ENCODE measurements at regions not wholly inside any gene's neighbourhood (a gene's known extent, or its start where the extent isn't known, plus 50 kb on each side); places are given as distances from the start of the nearest gene placed in this dataset.

DNA sequence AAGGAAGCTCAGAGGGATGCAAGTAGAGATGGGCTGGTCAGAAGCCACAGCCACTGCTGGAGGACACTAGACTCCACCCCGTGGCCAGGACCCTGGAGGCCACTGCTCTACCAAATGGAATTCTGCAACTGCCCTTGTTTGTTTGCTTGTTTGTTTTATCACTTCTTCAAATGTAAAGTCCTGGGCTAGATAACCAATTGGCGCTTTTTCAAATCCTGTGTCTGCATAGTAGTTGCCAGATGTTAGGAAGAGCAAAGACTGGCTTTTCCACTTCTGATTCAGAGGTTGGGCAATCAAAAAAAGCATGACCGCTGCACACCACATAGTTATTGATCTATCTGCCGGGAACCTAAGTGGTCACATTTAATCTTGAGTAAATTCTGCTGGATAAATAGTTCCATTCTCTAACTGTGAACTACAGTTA is 255.2 kb upstream of the SFRP2 start:
- DNase-seq, result no peak
- no peak overlapping the region for H3K4me3 ChIP-seq
- 88 to 93% methylated on average over 4 of the region's 4 CpGs for WGBS, 2 donors
- no peaks in the 10 kb centered on the region for H3K36me3 ChIP-seq (ENCODE audit: low read depth, missing control alignments)
- no peak for TF ChIP-seq POLR2A (IDR thresholded peaks at IDR 0.05)
- TF ChIP-seq, protein P1, sequence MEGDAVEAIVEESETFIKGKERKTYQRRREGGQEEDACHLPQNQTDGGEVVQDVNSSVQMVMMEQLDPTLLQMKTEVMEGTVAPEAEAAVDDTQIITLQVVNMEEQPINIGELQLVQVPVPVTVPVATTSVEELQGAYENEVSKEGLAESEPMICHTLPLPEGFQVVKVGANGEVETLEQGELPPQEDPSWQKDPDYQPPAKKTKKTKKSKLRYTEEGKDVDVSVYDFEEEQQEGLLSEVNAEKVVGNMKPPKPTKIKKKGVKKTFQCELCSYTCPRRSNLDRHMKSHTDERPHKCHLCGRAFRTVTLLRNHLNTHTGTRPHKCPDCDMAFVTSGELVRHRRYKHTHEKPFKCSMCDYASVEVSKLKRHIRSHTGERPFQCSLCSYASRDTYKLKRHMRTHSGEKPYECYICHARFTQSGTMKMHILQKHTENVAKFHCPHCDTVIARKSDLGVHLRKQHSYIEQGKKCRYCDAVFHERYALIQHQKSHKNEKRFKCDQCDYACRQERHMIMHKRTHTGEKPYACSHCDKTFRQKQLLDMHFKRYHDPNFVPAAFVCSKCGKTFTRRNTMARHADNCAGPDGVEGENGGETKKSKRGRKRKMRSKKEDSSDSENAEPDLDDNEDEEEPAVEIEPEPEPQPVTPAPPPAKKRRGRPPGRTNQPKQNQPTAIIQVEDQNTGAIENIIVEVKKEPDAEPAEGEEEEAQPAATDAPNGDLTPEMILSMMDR (IDR thresholded peaks at IDR 0.05), result no peak
- intact Hi-C loops (cut with DNase I; ENCODE audit: low total_unique reads), result no loop called here
- no peak overlapping the region for H3K27ac ChIP-seq
- H3K27me3 ChIP-seq, result no peaks in the 10 kb centered on the region
- H3K9me3 ChIP-seq, result no peaks in the 10 kb centered on the region
- no peaks in the 10 kb centered on the region for H3K4me1 ChIP-seq

DNA sequence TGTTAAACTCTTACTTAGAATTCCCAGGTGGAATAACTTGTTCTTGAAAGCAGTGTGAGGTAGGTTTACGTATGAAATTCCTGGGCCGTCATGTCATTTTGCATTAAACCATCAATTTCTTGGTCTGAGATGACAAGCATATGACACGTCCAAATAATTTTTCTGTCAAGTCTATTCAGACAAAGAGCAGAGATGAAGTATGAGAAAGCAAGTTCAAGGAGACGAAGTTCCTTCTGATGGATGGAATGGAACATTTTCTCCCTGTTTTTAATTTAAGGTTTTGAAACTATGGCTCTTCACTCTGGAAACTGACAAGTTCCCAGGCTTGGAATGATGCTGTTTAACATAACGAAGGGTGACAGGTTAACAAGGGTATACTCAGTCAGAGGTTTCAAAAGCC is 252.8 kb upstream of the SFRP2 start:
- Histone ChIP-seq H3K27me3 (no peaks in the 10 kb centered on the region), H3K4me3 (no peak overlapping the region), H3K27ac (no peak overlapping the region), H3K36me3 (ENCODE audit: low read depth, missing control alignments) (no peaks in the 10 kb centered on the region), H3K4me1 (no peaks in the 10 kb centered on the region), H3K9me3 (no peaks in the 10 kb centered on the region)
- TF ChIP-seq POLR2A (IDR thresholded peaks at IDR 0.05), result no peak
- no peak for DNase-seq
- intact Hi-C loops (cut with DNase I; ENCODE audit: low total_unique reads), result no loop called here
- 93 to 94% methylated on average over 5 of the region's 5 CpGs for WGBS, 2 donors

DNA sequence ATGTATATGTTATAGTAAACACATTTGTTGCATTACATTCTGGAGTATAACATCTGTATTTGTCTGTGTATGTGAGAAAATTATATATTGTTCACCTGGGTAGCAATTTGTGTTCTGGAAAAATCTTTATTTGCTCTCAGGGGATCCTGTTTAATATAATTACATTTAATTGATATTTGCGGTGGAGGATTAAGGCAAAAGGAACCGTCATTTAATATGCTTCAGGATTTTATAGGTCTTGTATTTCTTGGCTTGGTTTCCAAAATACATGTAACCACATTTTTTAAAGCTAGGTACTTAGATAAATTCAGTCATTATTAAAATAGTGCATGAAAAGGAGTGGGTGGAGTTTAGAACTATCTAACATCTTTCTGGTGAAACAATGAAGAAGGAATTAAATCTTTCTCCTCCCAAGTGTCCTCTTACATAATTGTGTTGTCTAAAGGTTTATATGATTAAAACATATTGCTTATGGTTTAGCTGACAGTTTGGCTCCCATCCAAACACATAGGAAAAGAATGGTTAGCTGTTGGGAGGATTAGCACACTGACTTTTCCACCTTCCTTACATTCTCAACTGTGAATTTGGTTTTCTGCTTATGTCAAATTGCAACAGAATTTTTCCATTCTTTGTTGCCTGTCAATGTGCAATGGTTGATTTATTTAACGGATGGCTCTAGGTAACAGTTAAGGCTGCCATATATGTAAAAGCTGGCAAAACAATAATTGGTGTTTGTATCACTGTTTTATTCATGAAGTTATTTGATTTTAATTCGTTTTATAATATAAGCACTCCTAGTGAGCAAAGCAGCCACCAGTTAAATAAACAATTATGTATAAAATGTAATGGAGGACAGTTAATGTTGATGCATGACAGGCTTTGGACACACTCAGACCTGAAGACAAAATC is 250.8 kb upstream of the SFRP2 start:
- no peaks in the 10 kb centered on the region for H3K9me3 ChIP-seq
- no peaks in the 10 kb centered on the region for H3K27me3 ChIP-seq
- no peak for DNase-seq
- TF ChIP-seq, protein P1 (IDR thresholded peaks at IDR 0.05), result no peak
- no peak for TF ChIP-seq POLR2A (IDR thresholded peaks at IDR 0.05)
- intact Hi-C loops (cut with DNase I; ENCODE audit: low total_unique reads), result no loop called here
- no peaks in the 10 kb centered on the region for H3K4me1 ChIP-seq
- 73 to 77% methylated on average over 4 of the region's 4 CpGs for WGBS, 2 donors
- H3K4me3 ChIP-seq, result no peak overlapping the region
- no peak overlapping the region for H3K27ac ChIP-seq
- no peaks in the 10 kb centered on the region for H3K36me3 ChIP-seq (ENCODE audit: low read depth, missing control alignments)

DNA sequence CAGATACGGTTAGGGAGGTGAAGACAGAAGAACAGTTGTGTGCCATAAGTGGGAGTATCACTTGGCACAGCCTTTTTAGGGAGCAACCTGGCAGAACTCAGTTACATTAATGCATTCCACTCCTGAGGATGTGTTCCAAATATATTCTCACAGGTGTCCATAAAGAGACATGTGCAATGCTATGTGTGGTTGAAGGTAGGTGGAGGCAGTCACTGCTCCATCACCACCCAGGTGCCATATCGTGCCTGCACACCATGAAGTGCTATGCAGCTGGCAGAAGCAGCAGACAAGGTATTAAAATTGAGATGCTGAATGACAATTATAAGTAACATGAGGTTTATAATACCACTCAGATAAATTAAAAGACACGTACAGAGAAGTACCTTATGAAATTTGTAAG is 248.0 kb upstream of the SFRP2 start:
- intact Hi-C loops (cut with DNase I; ENCODE audit: low total_unique reads), result no loop called here
- no peaks in the 10 kb centered on the region for H3K27me3 ChIP-seq
- no peaks in the 10 kb centered on the region for H3K9me3 ChIP-seq
- no peak for DNase-seq
- H3K27ac ChIP-seq, result no peak overlapping the region
- H3K4me1 ChIP-seq, result no peaks in the 10 kb centered on the region
- no peak for TF ChIP-seq POLR2A (IDR thresholded peaks at IDR 0.05)
- TF ChIP-seq, protein P1 (IDR thresholded peaks at IDR 0.05), result no peak
- WGBS, 2 donors, result 76 to 86% methylated on average over 3 of the region's 3 CpGs
- no peak overlapping the region for H3K4me3 ChIP-seq
- no peaks in the 10 kb centered on the region for H3K36me3 ChIP-seq (ENCODE audit: low read depth, missing control alignments)

DNA sequence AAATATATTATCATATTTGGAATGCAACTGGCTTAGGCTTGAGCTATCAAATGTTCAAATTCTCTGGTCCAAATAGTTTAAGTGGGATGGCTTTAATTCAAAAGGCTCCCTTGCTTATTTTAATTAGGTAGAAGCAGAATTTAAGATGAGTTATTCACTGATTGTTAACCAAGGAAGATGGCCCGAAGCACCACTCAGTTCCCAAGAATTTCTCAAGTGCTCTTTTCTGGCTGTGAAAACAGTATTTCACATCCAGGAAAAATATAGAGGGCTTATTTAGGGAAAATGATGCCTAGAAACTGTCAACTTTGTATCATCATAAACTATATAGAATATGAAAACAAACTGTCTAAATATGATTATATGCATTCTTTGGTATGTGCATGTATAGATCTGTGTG is 246.5 kb upstream of the SFRP2 start:
- Histone ChIP-seq H3K27ac (no peak overlapping the region), H3K27me3 (no peaks in the 10 kb centered on the region), H3K9me3 (no peaks in the 10 kb centered on the region), H3K4me3 (no peak overlapping the region), H3K36me3 (ENCODE audit: low read depth, missing control alignments) (no peaks in the 10 kb centered on the region), H3K4me1 (no peaks in the 10 kb centered on the region)
- DNase-seq, result no peak
- intact Hi-C loops (cut with DNase I; ENCODE audit: low total_unique reads), result no loop called here
- TF ChIP-seq POLR2A (IDR thresholded peaks at IDR 0.05), result no peak
- TF ChIP-seq, protein P1 (IDR thresholded peaks at IDR 0.05), result no peak
- 60 to 85% methylated on average over 1 of the region's 1 CpG for WGBS, 2 donors

Data from testis (tissue), 2 donors.